HK-2 (cell line): ENCODE measurements at regions not wholly inside any gene's neighbourhood (a gene's known extent, or its start where the extent isn't known, plus 50 kb on each side); places are given as distances from the start of the nearest gene placed in this dataset.
"Not testable (repeated sequence)": the region's sequence is repeated elsewhere in the genome, so short reads cannot be mapped to it uniquely, and the experiment has no call there.

Experiments used
- DNase-seq: peaks from one replicate; pipeline ENCODE4 v3.0.0-alpha.2; 2018; ENCODE audit not compliant: unreplicated experiment

DNA sequence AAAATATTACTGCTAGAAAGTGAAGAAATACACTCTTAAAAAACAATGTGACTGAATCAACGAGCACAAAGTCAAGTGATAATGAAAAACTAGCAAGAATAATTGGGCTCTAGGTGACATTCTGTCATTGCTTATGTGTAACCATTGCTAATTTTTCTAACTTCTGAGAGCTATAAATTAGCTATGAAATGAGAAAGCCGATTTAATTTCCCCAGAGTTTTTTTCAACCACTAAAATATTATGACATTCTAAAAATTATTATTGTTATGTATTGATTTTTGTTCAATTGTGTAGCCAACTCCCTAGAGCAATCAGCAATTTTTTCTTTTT, 458.6 kb upstream of the ATXN8OS start:
- DNase-seq, result no peak

DNA sequence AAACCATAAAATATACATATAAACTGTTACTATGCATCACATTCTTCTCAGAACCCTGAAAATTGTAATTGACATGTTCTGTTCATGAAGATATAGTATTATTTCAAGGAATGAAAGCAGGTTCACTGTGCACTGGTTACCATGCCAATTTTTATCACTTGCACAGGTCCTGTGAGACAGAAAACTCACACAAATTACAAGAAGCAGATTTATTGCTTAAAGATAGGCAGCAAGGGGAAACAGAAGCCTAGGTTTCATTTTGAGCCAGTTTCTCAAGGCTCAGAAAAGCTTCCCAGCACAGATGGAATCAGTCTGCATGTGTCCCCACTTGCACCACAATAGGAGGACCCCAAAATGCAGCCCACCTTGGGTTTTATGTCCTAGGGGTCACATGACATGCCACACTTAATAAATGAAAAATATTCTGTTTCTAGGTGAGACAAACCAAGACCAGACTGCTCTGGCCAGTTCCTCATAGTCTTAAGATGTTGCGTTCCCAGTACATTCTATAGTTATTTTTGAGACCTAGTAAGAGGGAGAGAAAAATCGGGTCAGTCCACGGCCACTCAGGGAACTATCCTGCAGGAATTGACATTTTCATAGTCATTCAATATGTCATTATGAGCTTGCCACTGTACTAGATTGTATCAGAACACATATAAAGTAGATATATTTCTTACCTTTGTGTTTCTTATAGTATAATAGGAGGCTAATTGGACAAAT, 459.1 kb upstream of the ATXN8OS start:
- DNase-seq, result no peak

DNA sequence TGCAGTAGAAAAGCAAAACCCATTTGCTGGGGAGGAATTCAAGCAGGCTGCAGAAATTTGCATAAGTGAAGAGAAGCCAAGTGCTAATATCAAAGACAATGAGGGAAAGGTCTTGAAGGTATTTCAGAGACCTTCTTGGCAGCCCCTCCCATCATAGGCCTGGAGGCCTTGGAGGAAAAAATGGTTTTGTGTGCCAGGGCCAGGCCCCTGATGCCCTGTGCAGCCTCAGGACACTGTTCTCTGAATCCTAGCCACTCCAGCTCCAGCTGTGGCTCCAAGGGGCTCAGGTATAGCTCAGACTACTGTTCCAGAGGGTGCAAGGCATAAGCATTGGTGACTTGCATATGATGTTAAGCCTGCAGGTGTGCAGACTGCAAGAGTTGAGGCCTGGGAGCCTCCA, 463.2 kb upstream of the ATXN8OS start:
- DNase-seq, result no peak

DNA sequence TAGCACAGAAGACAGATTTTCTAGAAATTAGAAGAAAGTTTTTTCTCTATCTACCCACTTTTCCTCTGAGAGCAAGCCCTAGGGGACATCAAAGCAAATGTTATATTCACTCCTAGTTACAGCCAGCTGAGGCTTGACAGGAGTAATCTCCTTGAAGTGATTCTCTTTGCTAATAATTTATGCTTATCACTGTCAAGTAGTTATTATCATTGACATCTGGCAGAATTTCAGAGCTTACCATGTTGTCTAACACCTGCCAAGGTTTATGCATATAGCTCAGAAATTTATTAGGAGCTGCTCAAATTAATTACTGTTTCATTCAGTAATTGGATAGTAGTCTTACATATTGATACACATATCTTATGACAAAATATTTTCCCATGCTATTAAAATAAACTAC, 465.9 kb upstream of the ATXN8OS start:
- no peak for DNase-seq

DNA sequence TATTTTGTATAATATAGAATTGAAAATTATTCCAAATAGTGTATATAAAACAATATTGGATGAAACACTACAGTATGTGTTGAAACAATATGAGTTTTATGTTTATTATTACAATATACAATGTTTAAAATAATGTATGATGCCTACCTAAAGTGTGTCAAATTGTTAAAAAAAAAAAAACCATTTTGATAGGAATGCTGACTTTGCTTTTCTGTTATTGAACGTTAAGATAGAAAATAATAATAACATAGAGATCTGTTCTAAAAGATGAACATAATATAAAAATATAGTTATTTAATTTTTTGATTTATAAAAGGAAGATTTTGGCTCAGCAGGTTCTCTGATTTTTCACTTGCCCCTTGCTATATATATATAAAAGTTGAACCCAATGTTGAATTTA, 474.6 kb upstream of the ATXN8OS start:
- DNase-seq, result no peak

DNA sequence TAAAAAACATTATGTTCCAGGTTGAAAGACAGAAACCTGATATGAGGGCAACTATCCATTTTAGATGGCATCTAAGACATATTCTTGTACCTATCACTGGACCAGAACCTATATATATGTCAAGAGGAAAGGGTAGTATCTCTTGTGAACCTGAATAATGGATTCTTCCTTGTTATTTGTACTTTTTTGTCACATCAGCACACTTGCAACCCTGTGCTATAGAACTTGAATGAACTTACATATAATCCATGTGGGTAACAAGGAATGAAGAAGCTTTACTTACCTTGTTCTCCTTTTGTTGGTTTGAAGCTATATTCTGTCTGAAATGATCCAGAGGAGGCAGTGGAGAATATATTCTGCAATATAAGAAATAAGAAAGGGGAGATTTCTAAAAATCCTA, 483.7 kb upstream of the ATXN8OS start:
- DNase-seq, result no peak

DNA sequence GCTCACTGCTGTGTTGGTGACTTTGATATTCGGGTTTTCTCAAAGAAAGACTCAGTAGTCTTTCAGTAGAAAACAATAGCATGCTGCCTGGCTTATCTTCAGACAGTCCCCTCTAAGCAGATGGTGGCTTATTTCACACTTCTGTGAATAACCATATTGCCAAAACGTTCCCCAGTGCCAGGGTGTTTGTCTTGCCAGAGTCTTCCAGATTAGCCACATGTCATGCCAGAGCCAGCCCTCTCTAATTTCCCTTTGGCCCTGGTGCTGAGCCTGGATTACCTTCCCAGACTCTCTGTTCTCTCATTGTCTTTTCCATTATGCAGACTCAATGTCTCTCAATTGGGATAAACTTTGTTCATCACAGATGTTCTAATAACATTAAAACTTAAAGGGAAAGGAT, 488.0 kb upstream of the ATXN8OS start:
- no peak for DNase-seq

DNA sequence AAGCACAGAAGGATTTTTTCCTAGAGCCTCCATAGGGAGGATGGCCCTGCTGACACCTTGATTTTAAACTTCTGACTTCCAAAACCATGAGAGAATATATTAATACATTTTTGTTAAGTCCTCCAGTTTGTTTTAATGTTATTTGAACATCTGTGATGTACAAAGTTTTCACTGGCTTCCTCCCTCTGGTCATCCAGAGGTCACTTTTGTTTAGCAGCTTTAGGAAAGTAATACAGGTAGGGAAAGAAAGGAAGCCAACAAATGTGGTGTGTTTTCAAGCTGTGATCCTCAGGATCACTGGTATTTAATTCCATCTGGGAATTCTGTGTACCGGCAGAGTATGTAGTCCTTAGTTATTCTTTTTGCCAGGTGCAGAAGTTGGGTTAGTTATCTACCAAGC, 488.8 kb upstream of the ATXN8OS start:
- DNase-seq, result no peak

DNA sequence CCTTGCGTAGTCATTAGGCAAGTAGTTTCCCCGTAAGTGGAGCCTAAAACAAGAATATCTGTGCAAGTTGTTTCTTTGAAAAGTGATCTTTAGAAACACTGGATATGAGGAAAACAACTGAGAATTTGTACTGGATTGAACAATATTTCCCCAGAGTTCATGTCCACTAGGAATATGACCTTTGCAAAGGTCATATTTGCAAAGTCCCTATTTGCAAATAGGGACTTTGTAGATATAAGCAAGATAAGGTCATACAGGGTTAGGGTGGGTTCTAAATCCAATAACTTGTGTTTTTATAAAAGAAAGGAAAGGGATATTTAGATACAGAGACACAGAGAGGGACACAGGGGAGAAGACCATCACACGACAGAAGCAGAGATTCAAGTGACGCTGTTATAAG, 489.2 kb upstream of the ATXN8OS start:
- no peak for DNase-seq

DNA sequence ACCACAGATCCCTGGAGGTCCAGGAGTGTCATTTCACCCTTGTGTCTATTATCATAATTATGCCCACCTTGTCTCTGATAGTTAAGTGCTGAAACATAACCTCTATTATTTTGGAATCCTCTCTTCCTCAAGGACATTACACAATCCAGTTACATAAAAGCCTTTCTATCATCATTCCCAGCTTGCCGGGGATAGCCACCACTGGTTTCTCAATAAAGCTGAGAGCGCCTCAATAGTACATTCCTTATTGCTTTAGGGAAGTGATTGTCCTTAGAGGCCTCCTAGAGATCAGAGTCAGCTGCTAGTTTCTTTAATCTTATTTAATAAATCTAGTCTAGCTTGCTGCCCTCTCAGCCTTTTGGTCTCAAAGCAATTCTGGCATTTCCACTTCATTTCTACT, 490.0 kb upstream of the ATXN8OS start:
- DNase-seq, result no peak

DNA sequence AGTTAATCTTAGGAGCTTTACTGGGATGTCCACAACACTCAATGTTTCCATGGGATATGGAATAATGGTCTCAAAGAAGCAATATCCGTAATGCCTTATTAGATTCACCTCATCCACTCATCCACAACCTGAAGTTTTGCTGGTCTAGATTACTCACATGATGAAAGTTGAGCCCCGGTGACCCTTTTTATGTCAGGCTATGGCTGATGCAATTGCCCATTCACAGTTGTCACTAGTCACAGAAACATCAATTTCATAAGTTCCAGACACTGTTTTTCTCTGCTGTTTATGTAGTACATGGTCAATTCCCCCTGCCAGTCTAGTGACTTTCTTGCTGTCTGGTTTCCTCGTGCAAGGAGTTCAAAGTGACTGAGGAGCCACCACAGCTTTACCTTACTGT, 491.2 kb upstream of the ATXN8OS start:
- no peak for DNase-seq

DNA sequence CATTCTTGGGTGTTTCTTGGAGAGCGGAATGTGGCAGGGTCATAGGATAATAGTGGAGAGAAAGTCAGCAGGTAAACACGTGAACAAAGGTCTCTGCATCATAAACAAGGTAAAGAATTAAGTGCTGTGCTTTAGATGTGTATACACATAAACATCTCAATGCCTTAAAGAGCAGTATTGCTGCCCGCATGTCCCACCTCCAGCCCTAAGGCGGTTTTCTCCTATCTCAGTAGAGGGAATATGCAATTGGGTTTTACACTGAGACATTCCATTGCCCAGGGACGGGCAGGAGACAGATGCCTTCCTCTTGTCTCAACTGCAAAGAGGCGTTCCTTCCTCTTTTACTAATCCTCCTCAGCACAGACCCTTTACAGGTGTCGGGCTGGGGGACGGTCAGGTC, 492.6 kb upstream of the ATXN8OS start:
- DNase-seq, result not testable (repeated sequence)

DNA sequence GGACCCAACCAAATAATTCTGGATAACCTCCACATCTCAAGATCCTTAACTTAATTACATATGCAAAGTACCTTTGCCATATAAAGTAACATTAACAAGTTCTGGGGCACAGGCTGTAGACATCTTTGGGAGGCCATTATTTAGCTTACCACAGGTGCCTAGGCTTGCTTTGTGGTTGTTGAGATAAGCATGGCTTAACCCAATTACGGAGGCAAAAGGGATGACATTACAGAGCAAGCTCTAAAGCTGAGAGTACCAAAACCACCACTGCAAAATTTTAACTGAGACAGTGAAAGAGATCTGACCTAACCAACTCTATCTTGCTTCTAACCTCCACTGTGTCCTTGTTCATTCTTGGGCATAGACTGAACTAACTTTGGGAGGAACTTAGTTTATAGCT, 502.9 kb upstream of the ATXN8OS start:
- DNase-seq, result no peak

DNA sequence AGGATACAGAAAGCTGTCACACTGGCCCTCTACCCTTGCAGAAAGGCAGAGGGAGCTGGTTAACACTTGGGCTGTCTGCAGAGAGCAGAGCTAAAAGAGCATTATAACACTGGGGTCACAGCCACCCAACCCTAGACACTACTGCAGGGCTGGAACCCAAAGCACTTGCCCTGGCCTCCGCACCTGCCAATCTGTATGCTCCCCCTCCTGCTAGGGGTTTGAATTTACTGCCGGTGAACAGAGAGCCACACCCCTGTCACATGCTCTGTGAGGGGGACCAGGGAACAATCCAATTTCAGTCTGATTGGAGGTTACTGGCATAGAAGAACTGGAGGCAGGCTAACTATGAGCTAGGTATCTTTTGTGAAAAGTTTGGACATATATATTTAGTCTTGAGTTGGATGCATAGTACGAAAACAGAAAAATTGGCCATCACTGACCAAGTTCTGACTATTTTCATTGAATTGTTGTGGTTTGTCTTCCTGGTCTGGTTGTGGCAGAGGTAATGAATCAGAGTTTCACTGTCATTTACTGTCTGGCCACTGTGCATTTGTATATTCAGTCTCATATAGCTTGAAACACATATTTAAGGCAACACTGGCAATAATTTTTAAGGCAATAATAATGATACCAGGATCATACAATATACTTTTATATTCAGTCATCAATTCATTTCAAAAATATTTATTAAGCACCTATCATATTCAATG, 504.3 kb upstream of the ATXN8OS start:
- DNase-seq, result no peak

DNA sequence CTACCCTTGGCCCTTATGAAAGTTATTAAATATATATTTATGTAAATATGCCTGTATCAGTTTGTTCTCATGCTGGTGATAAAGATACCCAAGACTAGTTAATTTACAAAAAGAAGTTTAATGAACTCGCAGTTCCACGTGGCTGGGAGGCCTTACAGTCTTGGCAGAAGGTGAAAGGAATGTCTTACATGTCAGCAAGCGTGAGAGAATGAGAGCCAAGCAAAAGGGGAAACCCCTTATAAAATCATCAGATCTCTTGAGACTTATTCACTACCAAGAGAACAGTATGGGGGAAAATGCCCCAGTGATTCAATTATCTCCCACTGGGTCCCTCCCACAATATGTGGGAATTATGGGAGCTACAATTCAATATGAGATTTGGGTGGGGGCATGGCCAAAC, 506.0 kb upstream of the ATXN8OS start:
- DNase-seq, result no peak

DNA sequence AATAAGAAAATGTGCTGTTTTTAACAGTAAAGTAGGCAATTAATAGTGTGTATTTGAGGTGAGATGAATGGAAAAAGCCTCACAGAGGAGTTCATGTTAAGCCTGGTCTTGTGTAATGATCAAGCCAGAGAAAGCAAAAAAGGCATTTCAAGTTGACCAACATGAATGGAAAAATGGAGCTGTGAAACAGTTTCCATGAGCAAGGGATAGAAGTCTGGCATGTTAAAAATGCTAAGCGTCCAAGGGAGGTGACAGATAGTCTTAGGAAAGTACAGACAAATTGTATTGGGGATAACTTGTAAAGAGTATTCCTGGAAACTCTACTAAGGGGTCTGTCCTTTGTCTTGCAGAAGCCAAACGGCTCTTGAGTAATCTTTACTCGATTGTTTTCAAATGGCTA, 506.8 kb upstream of the ATXN8OS start:
- DNase-seq, result no peak

DNA sequence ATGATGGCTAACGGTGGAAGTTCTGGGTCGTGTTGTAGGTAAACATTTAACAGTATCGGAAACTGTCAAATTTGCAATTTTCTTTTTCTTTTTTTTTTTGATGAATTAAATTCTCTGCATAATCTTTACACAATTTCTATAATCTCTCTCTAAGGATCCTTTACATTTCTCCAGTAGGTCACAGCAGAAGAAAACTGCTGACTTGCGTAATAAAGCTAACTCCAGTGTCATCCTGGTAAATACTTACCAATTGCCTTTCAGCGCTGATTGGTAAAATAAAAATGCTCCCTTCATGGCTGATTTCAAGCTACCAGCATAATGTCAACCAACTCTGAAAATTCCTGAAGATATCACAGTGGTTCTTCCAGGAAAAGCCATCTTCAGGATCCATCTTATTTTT, 510.5 kb upstream of the ATXN8OS start:
- no peak for DNase-seq

DNA sequence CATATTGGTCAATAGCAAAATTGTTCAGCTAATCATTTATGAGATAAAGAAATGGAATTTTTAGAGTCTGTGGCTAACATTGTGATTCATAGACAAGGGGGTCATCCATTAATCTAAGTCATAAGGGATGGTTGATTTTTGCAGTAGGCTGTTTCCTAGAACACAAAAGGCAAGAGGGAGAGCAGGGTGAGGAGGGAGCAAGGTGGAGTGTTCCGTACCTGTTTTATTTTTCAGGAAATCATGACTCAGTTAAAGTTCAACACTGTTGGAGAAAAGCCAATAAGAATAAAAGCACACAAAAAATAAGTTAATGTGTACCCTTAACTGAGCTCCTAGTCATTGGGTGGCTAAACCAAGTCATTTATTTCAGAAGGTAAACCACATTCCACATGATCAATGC, 512.4 kb upstream of the ATXN8OS start:
- no peak for DNase-seq

DNA sequence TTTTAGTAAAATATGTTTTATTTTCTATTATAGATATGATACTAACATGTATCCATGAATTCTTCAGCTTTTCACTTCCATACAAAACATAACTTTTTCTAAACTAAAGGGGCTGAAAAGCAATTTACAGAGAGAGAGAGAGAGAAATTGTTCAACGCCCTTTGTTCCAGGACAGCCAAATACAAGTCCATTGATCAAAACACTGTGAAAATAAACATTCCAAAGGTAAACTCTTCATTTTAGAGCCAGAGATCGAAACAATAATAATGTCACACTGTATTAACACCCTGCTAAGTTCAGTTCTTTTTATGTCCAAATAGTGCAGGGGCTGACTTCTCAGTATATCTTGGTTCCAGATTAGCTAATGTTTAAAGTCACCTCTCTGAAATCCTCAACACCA, 516.2 kb upstream of the ATXN8OS start:
- DNase-seq, result no peak

DNA sequence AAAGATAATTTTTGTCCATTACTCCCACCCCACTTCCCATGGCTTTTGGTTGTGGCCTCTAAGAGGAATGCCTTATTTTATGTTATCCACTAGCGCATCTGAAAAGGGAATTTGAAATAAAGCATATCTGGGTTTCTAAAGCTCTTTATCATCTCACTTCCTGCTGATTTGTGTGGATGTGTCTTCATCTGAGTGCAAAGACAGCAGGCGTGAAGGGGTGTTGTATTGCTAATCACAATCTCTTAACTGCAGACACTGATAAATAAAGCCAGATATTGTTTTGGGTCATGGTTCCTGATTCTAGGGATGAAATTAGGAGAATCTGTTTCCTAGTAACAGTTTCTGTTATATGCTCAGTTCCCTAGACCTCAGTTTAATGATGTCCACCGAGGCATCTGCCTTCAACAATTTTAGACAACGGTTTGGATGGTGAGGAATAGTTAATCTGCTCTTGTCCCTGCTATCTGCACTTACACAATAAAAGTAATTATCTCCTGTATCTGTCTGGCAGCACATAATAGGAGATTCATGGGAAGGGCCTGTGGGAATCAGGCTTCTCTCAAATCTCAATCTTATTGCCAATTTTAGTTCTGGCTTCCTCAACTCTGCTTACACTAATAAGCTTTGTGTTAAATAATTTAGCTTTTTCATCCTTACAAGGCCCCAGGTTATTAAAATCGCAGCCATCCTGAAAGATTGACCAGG, 517.9 kb upstream of the ATXN8OS start:
- no peak for DNase-seq

DNA sequence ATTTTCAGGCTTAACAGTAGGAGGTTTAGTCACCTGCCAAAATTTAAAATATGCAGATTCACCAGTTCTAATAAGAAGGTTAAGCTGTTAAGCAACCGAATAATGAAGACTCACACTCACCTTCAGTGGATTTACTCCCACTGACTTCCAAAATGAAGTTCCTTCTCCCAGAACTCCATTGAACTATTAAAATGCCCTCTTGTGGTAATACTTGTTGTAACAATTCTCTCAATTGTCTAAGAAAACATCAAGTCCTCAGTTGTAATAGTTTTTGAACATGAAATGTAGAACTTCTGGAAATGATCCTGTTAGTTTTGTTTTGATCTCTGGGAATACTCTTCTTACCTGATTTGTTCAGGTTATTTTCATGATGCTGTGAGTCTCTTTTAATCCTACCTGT, 522.0 kb upstream of the ATXN8OS start:
- DNase-seq, result no peak

DNA sequence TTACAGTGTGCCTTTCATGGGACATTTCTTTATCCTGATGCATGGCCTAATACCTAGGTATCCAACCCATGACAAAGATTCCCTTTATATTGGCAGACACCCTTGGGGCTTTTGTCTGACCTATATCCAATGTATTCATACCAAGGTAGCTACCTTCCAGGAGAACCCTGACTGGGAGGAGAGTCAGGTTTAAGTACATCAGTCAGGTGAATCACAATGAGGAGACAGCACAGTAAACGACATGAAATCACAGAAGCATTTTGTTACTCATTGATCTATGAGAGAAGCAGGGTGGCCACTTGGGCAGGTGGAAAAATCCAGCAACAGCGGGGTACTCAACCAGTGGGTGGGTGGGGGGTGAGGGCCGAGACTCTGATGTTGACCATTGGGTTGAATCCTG, 527.4 kb upstream of the ATXN8OS start:
- DNase-seq, result no peak

DNA sequence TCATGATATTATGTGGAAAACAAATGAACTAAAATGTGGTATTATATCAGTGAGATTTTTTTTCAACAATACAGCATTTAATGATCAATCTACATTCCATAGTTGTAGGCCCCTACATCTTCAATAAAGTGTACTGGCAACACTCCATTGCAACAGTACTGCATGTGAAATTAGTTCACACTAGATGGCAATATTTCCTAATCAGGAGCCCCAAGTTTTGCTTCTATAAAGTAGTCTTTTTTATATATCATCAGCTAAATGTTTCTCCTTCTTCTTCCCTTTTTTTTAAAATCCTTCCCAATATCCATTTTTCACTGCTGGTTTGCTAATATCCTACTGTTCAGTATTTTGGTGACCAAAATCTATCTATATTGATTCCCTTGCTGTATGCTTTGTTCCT, 528.3 kb upstream of the ATXN8OS start:
- DNase-seq, result no peak
